ENCODE measurements at regions not wholly inside any gene's neighbourhood (a gene's known extent, or its start where the extent isn't known, plus 50 kb on each side); places are given as distances from the start of the nearest gene placed in this dataset.

DNA sequence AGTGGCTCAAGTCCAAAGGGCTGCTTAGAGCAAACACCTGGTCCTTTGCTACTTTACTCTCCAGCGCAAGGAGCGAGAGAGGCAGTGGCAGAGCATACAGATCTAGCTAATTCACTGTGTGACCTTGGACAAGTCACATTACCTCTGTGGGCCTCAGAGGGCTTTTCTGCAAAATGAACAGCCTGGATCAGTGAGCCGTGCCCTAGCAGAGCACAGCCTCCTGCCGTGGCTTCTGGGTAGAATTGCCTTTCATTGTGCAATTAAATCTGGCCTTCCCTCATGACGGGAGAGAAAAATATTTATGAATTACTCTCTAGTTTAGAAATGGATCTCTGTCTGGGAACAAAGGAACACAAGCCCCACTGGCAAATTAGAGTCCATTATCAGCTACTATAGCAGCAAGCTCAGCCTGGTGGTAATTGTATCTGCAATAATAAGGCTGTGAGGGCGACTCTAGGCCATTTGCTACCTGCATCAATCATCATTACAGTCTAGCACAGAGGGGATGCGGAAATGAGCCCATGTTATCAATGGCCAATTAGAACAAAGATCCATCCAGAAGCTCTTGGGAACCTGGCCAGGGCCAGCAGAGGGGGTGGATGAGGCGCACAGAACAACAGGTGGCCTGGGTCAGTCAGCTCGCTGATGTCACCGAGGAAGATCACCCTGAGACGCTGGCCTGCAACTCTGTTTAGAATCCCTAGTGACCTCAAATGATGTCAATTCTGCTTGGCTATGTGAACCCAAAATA lies 114.2 kb upstream of the LY86 start:
- ChIA-PET CTCF (no interaction called here), POLR2A (no interaction called here)
- TF ChIP-seq SUZ12 (IDR thresholded peaks at IDR 0.05) (no peak), CTBP1 (IDR thresholded peaks at IDR 0.05; ENCODE audit: borderline replicate concordance) (no peak)
- TF ChIP-seq, protein P1, sequence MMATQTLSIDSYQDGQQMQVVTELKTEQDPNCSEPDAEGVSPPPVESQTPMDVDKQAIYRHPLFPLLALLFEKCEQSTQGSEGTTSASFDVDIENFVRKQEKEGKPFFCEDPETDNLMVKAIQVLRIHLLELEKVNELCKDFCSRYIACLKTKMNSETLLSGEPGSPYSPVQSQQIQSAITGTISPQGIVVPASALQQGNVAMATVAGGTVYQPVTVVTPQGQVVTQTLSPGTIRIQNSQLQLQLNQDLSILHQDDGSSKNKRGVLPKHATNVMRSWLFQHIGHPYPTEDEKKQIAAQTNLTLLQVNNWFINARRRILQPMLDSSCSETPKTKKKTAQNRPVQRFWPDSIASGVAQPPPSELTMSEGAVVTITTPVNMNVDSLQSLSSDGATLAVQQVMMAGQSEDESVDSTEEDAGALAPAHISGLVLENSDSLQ (IDR thresholded peaks at IDR 0.05) = peak; percentile 38; the same call in 1 of the 2 replicates
- DNase-seq (ENCODE audit: extremely low spot score) = peak; percentile 34

DNA sequence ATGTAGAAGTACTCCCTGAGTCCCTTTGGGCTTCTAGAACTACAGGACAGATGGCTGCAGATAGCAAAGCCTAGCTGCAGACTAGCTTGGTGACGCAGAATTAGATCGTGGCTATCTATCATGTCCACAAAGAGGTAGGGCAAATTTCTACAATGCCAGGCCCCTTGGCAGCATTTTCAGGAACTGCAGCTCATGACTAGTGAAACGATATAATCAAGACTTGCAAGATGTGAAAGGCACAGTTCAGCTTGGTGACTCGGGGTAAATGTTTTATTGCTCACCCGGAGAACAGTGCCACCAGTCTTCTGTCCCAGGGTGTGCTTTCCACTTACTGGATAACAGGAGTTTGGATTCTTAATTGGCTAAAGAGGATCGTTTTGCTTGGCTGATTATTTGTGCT lies 108.7 kb upstream of the LY86 start:
- POLR2A ChIA-PET = no interaction called here
- CTCF ChIA-PET = no interaction called here
- TF ChIP-seq NFRKB (IDR thresholded peaks at IDR 0.05) (no peak), L3MBTL2 (conservative IDR thresholded peaks at IDR 0.05) (no peak), FOXM1 (IDR thresholded peaks at IDR 0.05; ENCODE audit: borderline replicate concordance) (no peak), SP1 (IDR thresholded peaks at IDR 0.05) (no peak), ARNT (IDR thresholded peaks at IDR 0.05) (no peak), ELF4 (IDR thresholded peaks at IDR 0.05) (no peak), ZNF384 (IDR thresholded peaks at IDR 0.05) (no peak)
- no peak for DNase-seq (ENCODE audit: extremely low spot score)

DNA sequence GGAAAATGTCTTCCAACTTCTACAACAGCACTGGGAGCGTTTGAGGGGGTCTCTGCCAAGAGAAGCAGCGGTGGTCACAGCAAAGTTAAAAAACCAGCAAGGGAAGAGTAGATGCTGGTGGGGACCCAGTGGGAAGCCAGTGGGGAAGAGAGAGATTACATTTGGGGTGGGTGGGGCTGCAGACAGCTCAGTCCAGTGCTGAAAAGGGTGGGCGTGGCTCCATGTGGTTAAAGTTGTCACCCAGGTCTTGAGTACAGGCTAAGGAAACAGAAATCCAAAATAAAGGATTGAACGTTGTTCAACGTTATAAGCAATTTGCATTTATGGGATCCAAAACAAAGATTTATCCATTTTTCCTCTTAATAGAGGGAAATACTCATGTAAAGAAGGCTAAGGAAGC lies 106.3 kb upstream of the LY86 start:
- ChIA-PET CTCF (no interaction called here), POLR2A (no interaction called here)
- DNase-seq (ENCODE audit: extremely low spot score) = no peak
- TF ChIP-seq FOXA1 (IDR thresholded peaks at IDR 0.05) (no peak), HDGF (IDR thresholded peaks at IDR 0.05; ENCODE audit: borderline replicate concordance) (no peak), SUZ12 (IDR thresholded peaks at IDR 0.05) (no peak), ELF4 (IDR thresholded peaks at IDR 0.05) (no peak), LEF1 (IDR thresholded peaks at IDR 0.05; ENCODE audit: borderline replicate concordance) (no peak), BHLHE40 (IDR thresholded peaks at IDR 0.05; ENCODE audit: borderline replicate concordance) (no peak), ARNT (IDR thresholded peaks at IDR 0.05) (no peak), L3MBTL2 (conservative IDR thresholded peaks at IDR 0.05) (no peak), NFRKB (IDR thresholded peaks at IDR 0.05) (no peak)

DNA sequence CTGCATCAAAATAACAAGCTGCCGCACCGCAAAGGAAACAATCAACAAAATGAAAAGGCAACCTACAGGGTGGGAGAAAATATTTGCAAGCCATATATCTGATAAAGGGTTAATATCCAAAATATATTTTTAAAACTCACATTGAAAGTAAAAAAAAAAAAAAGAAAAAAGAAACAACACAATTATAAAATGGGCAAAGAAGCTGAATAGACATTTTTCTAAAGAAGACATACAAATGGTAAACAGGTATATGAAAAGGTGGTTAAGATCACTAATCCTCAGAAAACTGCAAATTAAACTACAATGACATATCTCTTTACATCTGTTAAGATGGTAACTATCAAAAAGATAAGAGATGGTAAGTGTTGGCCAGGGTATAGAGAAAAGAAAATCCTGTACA lies 105.4 kb upstream of the LY86 start:
- ChIA-PET POLR2A (no interaction called here), CTCF (no interaction called here)
- no peak for TF ChIP-seq FOXA1 (IDR thresholded peaks at IDR 0.05)
- no peak for TF ChIP-seq ELF4 (IDR thresholded peaks at IDR 0.05)
- TF ChIP-seq L3MBTL2 (conservative IDR thresholded peaks at IDR 0.05) = no peak
- no peak for TF ChIP-seq CTBP1 (IDR thresholded peaks at IDR 0.05; ENCODE audit: borderline replicate concordance)
- no peak for TF ChIP-seq FOXM1 (IDR thresholded peaks at IDR 0.05; ENCODE audit: borderline replicate concordance)
- TF ChIP-seq SP1 (IDR thresholded peaks at IDR 0.05) = no peak
- no peak for TF ChIP-seq NFRKB (IDR thresholded peaks at IDR 0.05)
- TF ChIP-seq ARNT (IDR thresholded peaks at IDR 0.05) = no peak
- no peak for TF ChIP-seq TARDBP (IDR thresholded peaks at IDR 0.05)
- TF ChIP-seq, protein P1 (IDR thresholded peaks at IDR 0.05) = no peak
- no peak for TF ChIP-seq ZNF384 (IDR thresholded peaks at IDR 0.05)
- no peak for TF ChIP-seq LEF1 (IDR thresholded peaks at IDR 0.05; ENCODE audit: borderline replicate concordance)
- TF ChIP-seq SUZ12 (IDR thresholded peaks at IDR 0.05) = no peak
- TF ChIP-seq HDGF (IDR thresholded peaks at IDR 0.05; ENCODE audit: borderline replicate concordance) = no peak
- TF ChIP-seq BHLHE40 (IDR thresholded peaks at IDR 0.05; ENCODE audit: borderline replicate concordance) = no peak
- no peak for TF ChIP-seq FOXK2 (IDR thresholded peaks at IDR 0.05)
- no peak for DNase-seq (ENCODE audit: extremely low spot score)

DNA sequence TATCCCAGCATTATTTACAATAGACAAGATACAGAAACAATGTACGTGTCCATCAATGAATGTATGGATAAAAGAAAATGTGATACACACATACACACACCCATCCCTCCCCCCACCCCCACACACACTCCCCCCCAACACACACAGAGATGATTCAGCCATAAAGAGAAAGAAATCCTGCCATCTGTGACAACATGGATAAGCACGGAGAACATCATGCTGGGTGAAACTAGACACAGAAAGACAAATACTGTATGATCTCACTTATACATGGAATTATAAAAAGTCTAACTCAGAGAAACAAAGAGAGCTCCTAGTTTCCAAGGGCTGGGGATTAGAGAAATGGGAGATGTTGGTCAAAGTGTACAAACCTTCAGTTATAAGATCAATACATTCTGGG lies 104.8 kb upstream of the LY86 start:
- POLR2A ChIA-PET = no interaction called here
- DNase-seq (ENCODE audit: extremely low spot score) = no peak
- CTCF ChIA-PET = no interaction called here
- TF ChIP-seq BHLHE40 (IDR thresholded peaks at IDR 0.05; ENCODE audit: borderline replicate concordance) = no peak
- TF ChIP-seq L3MBTL2 (conservative IDR thresholded peaks at IDR 0.05) = no peak
- no peak for TF ChIP-seq FOXM1 (IDR thresholded peaks at IDR 0.05; ENCODE audit: borderline replicate concordance)
- TF ChIP-seq HDGF (IDR thresholded peaks at IDR 0.05; ENCODE audit: borderline replicate concordance) = no peak
- TF ChIP-seq ARNT (IDR thresholded peaks at IDR 0.05) = no peak
- no peak for TF ChIP-seq ZNF384 (IDR thresholded peaks at IDR 0.05)
- TF ChIP-seq FOXA1 (IDR thresholded peaks at IDR 0.05) = no peak
- TF ChIP-seq SUZ12 (IDR thresholded peaks at IDR 0.05) = no peak
- no peak for TF ChIP-seq TARDBP (IDR thresholded peaks at IDR 0.05)
- TF ChIP-seq FOXK2 (IDR thresholded peaks at IDR 0.05) = no peak
- TF ChIP-seq SP1 (IDR thresholded peaks at IDR 0.05) = no peak
- no peak for TF ChIP-seq LEF1 (IDR thresholded peaks at IDR 0.05; ENCODE audit: borderline replicate concordance)
- TF ChIP-seq, protein P1 (IDR thresholded peaks at IDR 0.05) = no peak
- no peak for TF ChIP-seq CTBP1 (IDR thresholded peaks at IDR 0.05; ENCODE audit: borderline replicate concordance)
- no peak for TF ChIP-seq NFRKB (IDR thresholded peaks at IDR 0.05)
- no peak for TF ChIP-seq ELF4 (IDR thresholded peaks at IDR 0.05)

DNA sequence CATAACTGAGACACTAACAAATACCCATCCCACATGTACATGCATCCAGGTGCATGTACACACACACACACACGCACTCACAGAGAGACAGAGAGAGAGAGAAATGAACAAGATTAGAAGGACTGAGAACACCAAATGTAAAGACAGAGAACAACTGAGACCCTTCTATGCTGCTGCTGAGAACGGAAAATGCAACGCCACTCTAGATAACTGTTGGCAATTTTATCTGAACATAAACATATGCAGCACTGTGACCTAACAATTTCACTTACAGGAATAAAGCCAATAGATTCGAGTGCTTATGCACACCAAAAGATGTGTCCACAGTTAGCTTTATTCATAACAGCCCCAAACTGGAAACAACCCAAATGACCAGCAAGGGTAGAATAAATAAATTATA lies 103.8 kb upstream of the LY86 start:
- ChIA-PET CTCF (no interaction called here), POLR2A (no interaction called here)
- TF ChIP-seq FOXA1 (IDR thresholded peaks at IDR 0.05) (no peak), BHLHE40 (IDR thresholded peaks at IDR 0.05; ENCODE audit: borderline replicate concordance) (no peak), FOXK2 (IDR thresholded peaks at IDR 0.05) (no peak), SP1 (IDR thresholded peaks at IDR 0.05) (no peak), ARNT (IDR thresholded peaks at IDR 0.05) (no peak), ELF4 (IDR thresholded peaks at IDR 0.05) (no peak), LEF1 (IDR thresholded peaks at IDR 0.05; ENCODE audit: borderline replicate concordance) (no peak), L3MBTL2 (conservative IDR thresholded peaks at IDR 0.05) (no peak), HDGF (IDR thresholded peaks at IDR 0.05; ENCODE audit: borderline replicate concordance) (no peak), NFRKB (IDR thresholded peaks at IDR 0.05) (no peak), FOXM1 (IDR thresholded peaks at IDR 0.05; ENCODE audit: borderline replicate concordance) (no peak), CTBP1 (IDR thresholded peaks at IDR 0.05; ENCODE audit: borderline replicate concordance) (no peak), ZNF384 (IDR thresholded peaks at IDR 0.05) (no peak), SUZ12 (IDR thresholded peaks at IDR 0.05) (no peak), TARDBP (IDR thresholded peaks at IDR 0.05) (no peak)
- TF ChIP-seq, protein P1 (IDR thresholded peaks at IDR 0.05) = no peak
- DNase-seq (ENCODE audit: extremely low spot score) = no peak
